Nephron progenitor cell (in vitro differentiated cells): ENCODE measurements at regions not wholly inside any gene's neighbourhood (a gene's known extent, or its start where the extent isn't known, plus 50 kb on each side); places are given as distances from the start of the nearest gene placed in this dataset.

Experiments used
- DNase-seq: peaks from one replicate; pipeline ENCODE4 v3.0.0; 2021
- H3K27ac Mint-ChIP-seq: 2 replicates; pipeline ENCODE4 v1.8.0; 2021; ENCODE audit warnings: mild to moderate bottlenecking, moderate library complexity, mixed read lengths
- H3K27me3 Mint-ChIP-seq: 2 replicates; pipeline ENCODE4 v1.8.0; 2021; ENCODE audit warnings: mild to moderate bottlenecking, low read depth, mixed read lengths; ENCODE audit not compliant: poor library complexity
- H3K36me3 Mint-ChIP-seq: 2 replicates; pipeline ENCODE4 v1.8.0; 2021; ENCODE audit warnings: low read depth, mixed read lengths
- H3K4me1 Mint-ChIP-seq: 2 replicates; pipeline ENCODE4 v1.8.0; 2021; ENCODE audit warnings: mixed read lengths
- H3K4me3 Mint-ChIP-seq: 2 replicates; pipeline ENCODE4 v1.8.0; 2021; ENCODE audit warnings: mild to moderate bottlenecking, moderate library complexity, mixed read lengths
- H3K9me3 Mint-ChIP-seq: 2 replicates; pipeline ENCODE4 v1.8.0; 2021; ENCODE audit warnings: mild to moderate bottlenecking, moderate library complexity, mixed read lengths
- TF ChIP-seq, protein P1 (sequence below): fragments of 200-600 bp; sonication (generic); IDR thresholded peaks from 2 replicates; pipeline ENCODE4 v1.5.0; 2021; ENCODE audit warnings: antibody characterized with exemption

DNA sequence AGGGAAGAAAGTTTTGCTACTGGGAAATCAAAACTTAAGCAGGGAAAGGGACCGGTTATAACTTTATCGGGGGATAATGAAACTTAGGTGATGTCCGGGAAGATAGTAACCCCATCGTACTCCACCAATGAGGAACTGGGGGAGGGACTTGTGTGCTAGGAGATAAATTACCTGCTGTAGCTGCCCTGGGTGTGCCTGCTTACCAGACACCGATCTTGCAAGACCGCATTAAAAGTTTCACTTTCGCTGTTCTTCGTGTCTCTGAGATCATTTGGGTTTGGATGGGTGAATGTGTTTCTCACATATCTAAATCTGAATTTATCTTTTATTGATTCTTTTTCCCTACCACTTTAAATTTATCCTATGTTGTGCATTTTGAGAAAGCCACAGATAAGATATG is 381.4 kb downstream of the SLITRK6 start:
- H3K4me3 Mint-ChIP-seq = no peak overlapping the region

DNA sequence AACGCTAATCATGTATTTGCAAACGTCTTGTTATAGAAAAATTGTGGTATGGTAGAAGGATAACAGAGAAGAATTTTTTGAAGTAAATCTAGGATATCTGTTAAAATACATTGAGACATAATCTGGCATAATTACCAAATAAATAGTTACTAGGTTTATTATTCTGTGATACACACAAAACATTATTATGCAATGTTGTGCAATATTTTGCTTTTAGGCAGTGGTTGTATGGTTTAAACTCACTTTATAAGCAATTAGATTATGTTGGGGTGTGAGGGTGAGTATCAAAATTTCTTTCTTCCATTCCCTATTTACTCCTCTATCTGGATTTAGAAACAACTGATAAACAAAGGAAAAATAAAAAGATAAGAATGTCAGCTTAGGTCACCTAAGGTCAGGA is 385.6 kb downstream of the SLITRK6 start:
- no peaks in the 10 kb centered on the region for H3K4me1 Mint-ChIP-seq
- TF ChIP-seq, protein P1, sequence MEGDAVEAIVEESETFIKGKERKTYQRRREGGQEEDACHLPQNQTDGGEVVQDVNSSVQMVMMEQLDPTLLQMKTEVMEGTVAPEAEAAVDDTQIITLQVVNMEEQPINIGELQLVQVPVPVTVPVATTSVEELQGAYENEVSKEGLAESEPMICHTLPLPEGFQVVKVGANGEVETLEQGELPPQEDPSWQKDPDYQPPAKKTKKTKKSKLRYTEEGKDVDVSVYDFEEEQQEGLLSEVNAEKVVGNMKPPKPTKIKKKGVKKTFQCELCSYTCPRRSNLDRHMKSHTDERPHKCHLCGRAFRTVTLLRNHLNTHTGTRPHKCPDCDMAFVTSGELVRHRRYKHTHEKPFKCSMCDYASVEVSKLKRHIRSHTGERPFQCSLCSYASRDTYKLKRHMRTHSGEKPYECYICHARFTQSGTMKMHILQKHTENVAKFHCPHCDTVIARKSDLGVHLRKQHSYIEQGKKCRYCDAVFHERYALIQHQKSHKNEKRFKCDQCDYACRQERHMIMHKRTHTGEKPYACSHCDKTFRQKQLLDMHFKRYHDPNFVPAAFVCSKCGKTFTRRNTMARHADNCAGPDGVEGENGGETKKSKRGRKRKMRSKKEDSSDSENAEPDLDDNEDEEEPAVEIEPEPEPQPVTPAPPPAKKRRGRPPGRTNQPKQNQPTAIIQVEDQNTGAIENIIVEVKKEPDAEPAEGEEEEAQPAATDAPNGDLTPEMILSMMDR = no peak
- no peaks in the 10 kb centered on the region for H3K9me3 Mint-ChIP-seq
- H3K36me3 Mint-ChIP-seq = no peaks in the 10 kb centered on the region
- no peak overlapping the region for H3K27ac Mint-ChIP-seq
- no peaks in the 10 kb centered on the region for H3K27me3 Mint-ChIP-seq
- H3K4me3 Mint-ChIP-seq = no peak overlapping the region
- no peak for DNase-seq

More for the DNA sequence above, 381.4 kb downstream of the SLITRK6 start:
- no peaks in the 10 kb centered on the region for H3K9me3 Mint-ChIP-seq
- no peaks in the 10 kb centered on the region for H3K27me3 Mint-ChIP-seq
- no peak overlapping the region for H3K27ac Mint-ChIP-seq
- DNase-seq = no peak
- TF ChIP-seq, protein P1 = no peak
- H3K4me1 Mint-ChIP-seq = no peaks in the 10 kb centered on the region
- no peaks in the 10 kb centered on the region for H3K36me3 Mint-ChIP-seq

DNA sequence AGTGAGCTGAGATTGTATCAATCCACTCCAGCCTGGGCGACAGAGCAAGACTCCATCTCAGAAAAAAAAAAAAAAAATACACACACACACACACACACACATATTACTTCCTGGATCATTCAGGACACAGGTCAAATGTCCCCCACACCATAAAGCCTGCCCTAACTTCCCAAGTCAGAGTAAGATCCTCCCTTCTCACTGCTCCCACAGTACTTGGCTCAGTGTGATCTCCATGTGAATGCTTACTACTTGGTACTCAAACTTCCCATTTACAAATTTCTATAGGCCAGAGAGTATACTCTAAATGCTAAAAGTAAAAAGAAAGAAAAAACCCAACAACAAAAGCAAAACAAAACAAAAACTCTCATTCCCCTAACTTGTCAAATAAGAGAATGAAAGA is 386.8 kb downstream of the SLITRK6 start:
- no peak overlapping the region for H3K4me3 Mint-ChIP-seq
- no peaks in the 10 kb centered on the region for H3K4me1 Mint-ChIP-seq
- no peak overlapping the region for H3K27ac Mint-ChIP-seq
- H3K36me3 Mint-ChIP-seq = no peaks in the 10 kb centered on the region
- no peaks in the 10 kb centered on the region for H3K9me3 Mint-ChIP-seq
- DNase-seq = no peak
- H3K27me3 Mint-ChIP-seq = no peaks in the 10 kb centered on the region
- TF ChIP-seq, protein P1 = no peak

DNA sequence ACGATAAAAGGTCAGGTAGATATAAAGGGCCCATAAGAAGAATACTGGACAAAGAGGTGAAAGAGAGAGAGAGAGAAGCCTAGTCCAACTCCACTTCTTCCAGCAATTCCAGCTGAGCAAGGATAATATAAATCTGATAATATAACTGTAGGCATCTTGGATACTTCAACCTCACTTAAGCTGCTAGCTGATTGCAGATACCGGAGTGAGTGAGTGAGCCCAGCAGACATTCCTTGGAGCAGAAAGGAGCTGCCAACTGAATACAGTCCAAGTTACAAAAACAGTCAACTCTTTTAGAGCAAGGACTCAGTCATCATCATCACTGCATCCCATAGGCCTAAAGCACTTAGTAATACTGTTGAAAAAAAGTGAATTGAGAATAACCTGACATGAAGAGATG is 387.6 kb downstream of the SLITRK6 start:
- H3K4me3 Mint-ChIP-seq = no peak overlapping the region
- no peaks in the 10 kb centered on the region for H3K36me3 Mint-ChIP-seq
- H3K4me1 Mint-ChIP-seq = no peaks in the 10 kb centered on the region
- no peaks in the 10 kb centered on the region for H3K27me3 Mint-ChIP-seq
- H3K9me3 Mint-ChIP-seq = no peaks in the 10 kb centered on the region
- no peak overlapping the region for H3K27ac Mint-ChIP-seq
- TF ChIP-seq, protein P1 = no peak
- DNase-seq = no peak

DNA sequence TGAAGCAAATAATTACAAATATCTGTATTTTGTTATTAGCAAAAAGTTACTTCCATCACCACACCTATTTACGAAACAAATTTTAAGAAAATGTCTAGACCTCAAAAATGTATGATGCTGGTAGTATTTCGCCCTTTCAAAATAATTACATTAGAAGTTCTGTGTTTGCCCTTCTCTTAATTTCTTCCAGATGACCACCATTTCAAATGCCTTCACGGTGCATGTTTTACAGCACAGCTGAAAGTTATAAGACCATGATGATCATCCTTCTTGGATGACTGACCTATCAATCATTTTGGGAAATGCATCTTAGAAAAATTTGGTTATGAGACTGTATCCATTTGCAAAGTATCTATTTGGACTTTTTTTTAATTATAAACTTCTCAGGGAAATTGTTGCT is 390.8 kb downstream of the SLITRK6 start:
- Mint-ChIP-seq H3K9me3 (no peaks in the 10 kb centered on the region), H3K27ac (no peak overlapping the region), H3K27me3 (no peaks in the 10 kb centered on the region), H3K36me3 (no peaks in the 10 kb centered on the region), H3K4me3 (no peak overlapping the region), H3K4me1 (no peaks in the 10 kb centered on the region)
- DNase-seq = no peak
- TF ChIP-seq, protein P1 = no peak

DNA sequence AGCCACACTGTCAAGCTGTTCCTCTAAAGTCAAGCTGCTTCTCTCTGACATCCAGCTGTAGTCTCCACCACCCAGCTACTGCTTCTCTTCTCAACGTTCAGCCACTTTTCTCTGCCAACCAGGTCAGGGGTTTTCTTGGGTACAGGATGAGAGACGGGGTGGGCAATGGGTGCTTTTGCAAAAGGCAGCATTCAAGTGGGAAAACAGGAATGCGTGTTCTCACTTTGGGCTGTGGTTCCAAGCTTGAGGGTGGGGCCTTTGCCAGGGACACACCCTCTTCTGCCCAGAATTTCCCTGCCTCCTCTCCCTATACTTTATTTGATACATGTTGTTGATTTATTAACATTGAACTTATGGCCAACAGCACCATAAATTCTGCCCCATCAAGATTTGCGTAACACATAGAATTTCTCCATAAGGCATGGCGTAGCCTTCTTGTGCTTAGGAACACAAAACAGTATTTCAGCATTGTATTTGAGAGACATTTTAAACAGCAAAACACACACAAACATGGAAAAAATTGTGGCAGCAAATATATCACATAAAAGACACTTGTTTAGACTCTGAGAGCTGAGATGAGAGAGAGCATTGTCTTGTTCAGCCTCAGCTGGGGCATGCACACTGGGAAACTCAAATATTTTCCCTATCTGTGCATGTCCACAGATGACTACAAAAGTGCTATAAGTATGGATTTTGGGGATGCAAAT is 392.8 kb downstream of the SLITRK6 start:
- Mint-ChIP-seq H3K36me3 (no peaks in the 10 kb centered on the region), H3K4me3 (no peak overlapping the region), H3K27me3 (no peaks in the 10 kb centered on the region), H3K27ac (no peak overlapping the region), H3K4me1 (no peaks in the 10 kb centered on the region), H3K9me3 (no peaks in the 10 kb centered on the region)
- TF ChIP-seq, protein P1 = no peak
- DNase-seq = no peak
